Putamen (tissue), 1 donor: ENCODE measurements at regions not wholly inside any gene's neighbourhood (a gene's known extent, or its start where the extent isn't known, plus 50 kb on each side); places are given as distances from the start of the nearest gene placed in this dataset.
"Not testable (repeated sequence)": the region's sequence is repeated elsewhere in the genome, so short reads cannot be mapped to it uniquely, and the experiment has no call there.

ENCODE experiments used
- DNase-seq: peaks from one replicate; pipeline ENCODE4 v3.0.0-alpha.2; 2016; ENCODE audit warnings: low spot score

- DNase-seq = no peak
Measured at GRCh38 chr3:816605-817004, 276.2 kb upstream of the CNTN6 start.

DNA sequence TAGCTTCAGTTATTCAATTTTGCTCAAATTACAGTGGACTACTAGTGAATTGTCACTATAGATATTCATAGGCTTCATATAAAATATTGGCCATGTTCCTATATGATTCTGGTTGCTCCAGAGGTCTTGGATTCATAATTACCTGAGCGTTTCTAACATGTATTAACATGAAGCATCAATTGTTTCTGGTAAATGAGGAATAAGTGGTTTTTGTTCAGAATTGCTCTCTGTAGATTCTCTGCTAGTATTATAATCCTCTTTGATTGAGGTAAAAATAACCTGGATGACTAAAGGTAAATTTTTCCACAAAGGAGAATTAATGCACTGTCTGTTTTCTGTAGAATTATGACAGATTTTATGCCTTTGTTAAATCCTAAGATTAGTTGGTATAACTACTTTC, 258.1 kb upstream of the CNTN6 start:
- DNase-seq = no peak

DNA sequence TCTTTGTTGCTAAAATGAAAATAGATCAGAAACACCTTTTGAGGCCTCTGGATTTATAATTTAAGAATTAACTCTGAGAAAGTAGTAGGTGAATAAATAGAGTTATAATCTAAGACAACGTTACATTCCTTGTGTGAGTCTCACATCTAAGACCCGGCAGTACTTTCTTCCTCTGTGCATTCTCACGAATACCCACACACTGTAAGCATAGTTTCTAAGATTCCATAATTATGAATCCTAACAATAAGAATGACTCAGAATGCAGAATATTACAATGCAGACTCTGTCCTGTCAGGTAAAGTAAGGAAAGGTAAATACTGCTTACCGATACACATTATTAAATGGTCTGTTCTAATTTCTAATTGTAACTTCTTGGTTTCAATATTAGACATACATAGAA, 257.7 kb upstream of the CNTN6 start:
- DNase-seq = no peak

GRCh38 chr3:839981-840380, 252.8 kb upstream of the CNTN6 start:
- DNase-seq = no peak

DNA sequence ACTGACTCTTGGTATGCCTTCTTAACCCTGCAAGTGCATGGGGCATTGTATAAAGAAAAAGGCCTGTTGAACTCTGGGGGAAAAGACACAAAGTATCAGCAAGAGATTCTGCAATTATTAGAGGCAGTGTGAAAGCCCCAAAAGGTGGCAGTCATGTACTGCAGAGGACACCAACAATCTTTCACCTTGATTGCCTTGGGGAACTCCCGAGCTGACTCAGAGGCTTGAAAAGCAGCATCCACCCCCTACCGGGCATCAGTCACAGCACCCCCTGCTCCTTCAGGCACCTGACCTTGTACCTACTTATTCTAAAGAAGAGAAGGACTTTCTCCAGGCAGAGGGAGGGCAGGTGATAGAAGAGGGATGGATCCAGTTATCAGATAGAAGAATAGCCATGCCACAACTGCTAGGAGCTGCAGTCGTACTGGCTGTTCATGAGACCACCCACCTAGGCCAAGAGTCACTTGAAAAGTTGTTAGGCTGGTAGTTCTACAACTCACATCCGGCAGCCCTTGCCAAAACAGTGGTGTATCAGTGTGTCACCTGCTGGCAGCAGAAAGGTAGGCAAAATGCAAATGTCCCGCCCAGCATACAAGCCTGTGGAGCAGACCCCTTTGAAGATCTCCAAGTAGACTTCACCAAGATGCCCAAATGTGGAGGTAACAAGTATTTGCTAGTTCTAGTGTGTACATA, 241.6 kb upstream of the CNTN6 start:
- no peak for DNase-seq

DNA sequence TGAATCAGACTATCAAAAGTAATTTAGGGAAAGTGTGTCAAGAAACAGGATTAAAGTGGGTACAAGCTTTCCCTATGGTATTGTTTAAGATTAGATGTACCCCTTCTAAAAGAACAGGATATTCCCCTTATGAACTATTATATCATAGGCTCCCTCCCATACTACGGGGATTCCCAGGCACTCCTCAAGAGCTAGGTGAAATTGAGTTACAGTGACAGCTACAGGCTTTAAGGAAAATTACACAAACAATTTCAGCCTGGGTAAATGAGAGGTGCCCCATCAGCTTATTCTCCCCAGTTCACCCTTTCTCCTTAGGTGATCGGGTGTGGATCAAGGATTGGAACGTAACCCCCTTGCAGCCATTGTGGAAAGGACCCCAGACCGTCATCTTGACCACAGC, 240.8 kb upstream of the CNTN6 start:
- no peak for DNase-seq

GRCh38 chr3:853489-853888, 239.3 kb upstream of the CNTN6 start:
- no peak for DNase-seq

DNA sequence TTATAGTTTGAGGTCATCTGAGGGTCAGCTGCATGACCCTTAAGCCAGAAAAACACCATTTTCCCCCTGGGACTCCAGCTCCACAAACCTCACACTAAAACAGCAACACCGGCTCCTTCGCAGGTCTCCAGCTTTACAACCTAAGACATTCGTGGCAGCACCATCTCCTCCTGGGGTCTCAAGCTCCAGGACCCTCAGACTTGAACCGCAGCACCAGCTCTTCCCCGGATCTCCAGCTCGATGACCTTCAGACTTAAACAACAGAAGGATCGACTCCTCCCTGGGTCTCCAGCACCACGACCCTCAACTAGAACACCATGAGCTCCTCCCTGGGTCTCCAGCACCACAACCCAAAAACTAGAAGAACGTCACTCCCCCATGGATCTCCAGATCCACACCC, 233.7 kb upstream of the CNTN6 start:
- DNase-seq = no peak

- DNase-seq = no peak
Measured at GRCh38 chr3:861721-862120, 231.1 kb upstream of the CNTN6 start.

DNA sequence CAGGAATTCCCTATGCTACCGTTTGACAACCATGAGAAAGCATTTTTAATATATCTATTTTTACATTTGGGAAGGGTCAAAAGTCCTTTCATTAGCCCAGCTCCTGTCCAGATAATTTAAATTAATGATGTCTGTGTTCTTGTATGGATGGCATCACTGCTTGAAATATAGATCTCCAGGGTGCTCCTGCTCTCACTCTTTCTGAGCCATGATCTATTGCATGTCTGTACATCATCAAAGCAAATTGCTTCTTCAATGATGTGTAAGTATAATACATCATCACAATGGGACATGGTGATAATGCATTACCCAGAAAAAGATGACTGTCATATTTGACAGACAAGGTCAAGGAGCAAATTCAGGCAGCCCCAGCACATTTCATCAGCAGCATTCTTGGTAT, 223.6 kb upstream of the CNTN6 start:
- no peak for DNase-seq

DNA sequence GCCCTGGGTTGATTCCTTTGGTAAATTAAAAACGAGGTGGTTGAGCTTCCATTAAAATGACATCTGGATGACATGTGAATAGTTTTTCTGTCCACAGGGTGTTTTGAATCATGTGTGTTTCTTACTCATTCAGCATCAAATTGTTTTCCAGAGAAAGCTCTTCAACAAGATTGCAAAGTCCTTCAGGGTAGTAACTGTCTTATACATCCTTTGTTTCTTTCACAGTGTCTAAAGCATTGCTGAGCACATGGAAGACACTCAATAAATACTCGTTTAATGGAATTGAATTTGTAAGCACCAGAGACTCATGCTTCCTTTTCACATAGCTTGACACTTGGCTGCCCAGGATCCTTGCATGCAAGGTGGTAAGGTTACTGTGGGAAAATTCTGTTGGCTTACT, 223.1 kb upstream of the CNTN6 start:
- DNase-seq = no peak

- DNase-seq = no peak
Measured at GRCh38 chr3:871651-872050, 221.2 kb upstream of the CNTN6 start.

DNA sequence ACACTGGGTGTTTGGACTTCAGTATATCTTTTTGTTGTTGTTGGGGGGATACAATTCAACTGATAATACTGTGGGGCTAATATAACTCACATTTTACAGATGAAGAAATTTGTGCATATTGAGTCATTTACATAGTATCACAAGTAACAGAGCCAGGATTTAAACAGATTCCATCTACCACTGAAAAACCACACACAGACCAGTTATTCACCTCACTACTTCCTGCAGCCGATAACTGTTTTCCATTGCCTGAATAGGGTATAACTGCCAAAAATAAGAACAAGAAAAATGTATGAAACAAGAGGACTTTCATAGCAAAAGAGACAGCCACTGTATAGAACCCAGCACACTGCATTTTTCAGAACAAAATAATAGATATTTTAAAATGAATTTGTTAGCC, 215.8 kb upstream of the CNTN6 start:
- DNase-seq = no peak

DNA sequence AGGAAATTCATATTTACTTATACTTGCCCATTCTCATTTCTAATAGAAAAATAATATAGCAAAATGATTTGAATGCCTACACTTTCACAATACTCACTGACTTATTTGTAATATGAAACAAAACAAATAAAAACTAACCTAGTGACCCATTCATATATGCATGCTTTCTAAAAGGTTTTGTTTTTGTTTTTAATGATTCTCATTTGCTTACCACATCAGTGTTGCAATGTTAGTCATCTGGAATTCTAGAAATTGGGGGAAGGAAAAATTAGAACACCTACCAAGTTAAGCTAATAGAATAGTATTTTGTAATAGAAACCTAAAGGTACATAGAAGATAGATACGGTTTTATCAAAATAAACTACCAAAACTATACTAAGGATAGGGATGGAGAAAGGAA, 214.1 kb upstream of the CNTN6 start:
- no peak for DNase-seq

GRCh38 chr3:880371-880770, 212.5 kb upstream of the CNTN6 start:
- DNase-seq = no peak

GRCh38 chr3:882533-882932, 210.3 kb upstream of the CNTN6 start:
- no peak for DNase-seq

DNA sequence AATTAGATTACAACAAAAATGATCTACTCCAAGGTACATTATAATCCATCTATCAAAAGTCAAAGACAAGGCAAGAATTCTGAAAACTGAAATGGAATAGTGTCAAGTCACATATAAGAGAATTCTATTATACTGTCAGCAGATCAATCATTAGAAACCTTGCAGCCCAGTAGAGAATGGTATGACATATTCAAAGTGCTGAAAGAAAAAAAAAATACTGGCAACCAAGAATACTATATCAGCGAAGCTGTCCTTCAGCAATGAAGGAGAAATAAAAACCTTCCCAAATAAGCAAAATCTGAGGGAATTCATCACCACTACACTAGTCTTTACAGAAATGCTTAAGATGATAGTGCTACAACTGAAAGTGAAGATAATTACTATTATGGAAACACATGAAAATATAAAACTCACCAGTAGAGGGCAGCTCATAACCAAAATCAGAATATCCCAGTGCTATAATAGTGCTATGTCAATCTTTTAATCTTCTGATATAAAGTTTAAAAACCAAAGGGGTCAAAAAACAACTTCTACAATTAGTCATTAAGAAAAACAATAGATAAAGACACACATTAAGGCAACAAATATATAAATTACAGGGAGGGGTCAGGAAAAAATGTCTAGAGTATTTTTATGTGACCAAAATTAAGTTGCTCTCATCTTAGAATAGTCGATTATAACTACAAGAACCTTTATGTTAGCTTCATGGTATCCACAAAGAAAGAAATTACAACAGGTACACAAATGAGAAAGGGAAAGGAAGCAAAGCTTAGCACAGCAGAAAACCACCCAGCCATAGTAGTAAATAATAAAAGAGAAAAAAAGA, 190.7 kb upstream of the CNTN6 start:
- no peak for DNase-seq

DNA sequence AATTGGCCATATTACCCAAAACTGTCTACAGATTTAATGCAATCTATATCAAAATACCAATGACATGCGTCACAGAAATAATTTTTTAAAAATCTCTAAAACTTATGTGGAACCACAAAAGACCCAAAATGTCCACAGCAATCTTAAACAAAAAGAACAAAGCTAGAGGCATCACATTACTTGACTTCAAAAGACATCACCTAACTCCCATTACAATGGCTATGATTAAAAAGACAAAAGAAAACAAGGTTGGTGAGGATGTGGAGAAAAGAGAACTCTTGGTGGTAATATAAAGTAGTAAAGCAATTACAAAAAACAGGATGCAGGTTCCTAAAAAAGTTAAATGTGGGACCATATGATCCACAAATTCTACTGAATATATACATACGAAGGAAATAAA, 187.6 kb upstream of the CNTN6 start:
- no peak for DNase-seq

DNA sequence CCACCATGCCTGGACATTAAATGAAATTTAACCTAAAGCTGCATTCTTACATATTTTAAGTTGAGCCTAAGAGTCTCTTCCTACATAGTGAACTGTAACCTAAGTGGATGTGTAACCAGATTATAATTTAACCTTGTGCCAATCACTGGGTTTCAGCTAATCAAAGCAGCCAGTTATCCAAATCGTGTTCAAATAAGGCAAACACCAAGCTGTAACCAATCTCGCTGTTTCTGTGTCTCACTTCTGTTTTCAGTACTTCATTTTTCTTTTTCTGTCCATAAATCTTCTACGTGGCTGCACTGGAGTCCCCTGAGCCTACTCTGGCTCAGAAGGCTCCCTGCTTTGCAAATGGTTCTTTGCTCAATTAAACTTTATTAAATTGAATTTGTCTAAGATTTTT, 186.1 kb upstream of the CNTN6 start:
- DNase-seq = no peak

- no peak for DNase-seq
Measured at GRCh38 chr3:908839-909238, 184.0 kb upstream of the CNTN6 start.

- DNase-seq = not testable (repeated sequence)
Measured at GRCh38 chr3:912717-913116, 180.1 kb upstream of the CNTN6 start.

DNA sequence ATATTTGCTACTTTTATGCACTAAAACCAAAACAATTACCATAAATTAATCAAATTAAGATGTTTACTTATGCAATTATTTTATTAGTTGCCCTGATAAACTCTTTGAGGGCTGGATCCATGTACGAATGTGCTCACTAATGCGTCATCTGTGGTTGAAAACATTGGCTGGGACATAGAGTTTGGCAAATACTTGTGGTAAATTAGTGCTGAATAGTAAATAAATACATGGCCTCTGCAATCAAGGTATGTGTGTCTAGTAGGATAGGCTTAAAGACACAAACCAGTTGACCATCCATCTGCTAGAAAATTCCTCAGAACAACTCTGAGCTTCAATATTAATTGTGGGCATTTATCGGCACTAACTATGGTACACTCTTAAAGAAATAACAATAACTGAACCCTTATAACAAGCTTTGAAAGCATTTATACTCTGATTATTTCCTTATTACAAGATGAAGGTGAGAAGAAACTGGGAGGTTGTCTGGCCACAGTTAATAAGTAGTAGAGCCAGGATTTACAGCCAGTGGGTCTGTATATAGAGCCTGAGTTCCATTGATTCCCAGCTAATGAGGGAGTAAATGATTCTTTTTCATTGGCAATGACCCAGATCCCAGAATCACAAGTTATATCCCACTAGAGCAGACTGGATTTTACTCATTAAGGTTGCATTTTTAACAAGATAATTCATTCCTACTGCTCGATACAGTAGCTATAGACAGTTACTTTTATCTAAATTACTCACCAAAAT, 169.5 kb upstream of the CNTN6 start:
- no peak for DNase-seq

DNA sequence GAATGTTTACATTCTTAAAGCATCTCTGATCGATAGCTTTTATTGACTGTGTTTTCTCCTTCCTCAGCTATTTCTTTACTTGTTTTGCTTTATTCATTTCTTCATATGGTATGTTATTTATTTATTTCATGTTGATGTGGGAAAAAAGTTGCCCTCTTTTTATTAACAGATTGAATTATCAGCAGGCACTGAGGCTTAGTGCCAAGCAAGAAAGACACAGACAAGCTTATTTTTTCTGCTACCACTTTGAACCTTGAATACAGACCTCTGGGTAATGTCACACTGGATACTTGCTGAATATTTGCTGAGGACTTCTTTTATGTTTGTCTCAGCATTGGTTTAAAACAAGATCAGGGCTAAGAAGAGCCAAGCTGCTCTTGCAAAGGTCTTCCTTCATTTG, 162.0 kb upstream of the CNTN6 start:
- no peak for DNase-seq
